ENCODE measurements at regions not wholly inside any gene's neighbourhood (a gene's known extent, or its start where the extent isn't known, plus 50 kb on each side); places are given as distances from the start of the nearest gene placed in this dataset.

GRCh38 chr9:21626493-21626892, 144.4 kb upstream of the IFNE start:
- TF ChIP-seq CTCF (IDR thresholded peaks at IDR 0.05) (no peak), EZH2 (IDR thresholded peaks at IDR 0.05; ENCODE audit: borderline replicate concordance, insufficient read depth, low read depth, low read length, poor library complexity, severe bottlenecking) (no peak)
